AG09309 (cell line): ENCODE measurements at regions not wholly inside any gene's neighbourhood (a gene's known extent, or its start where the extent isn't known, plus 50 kb on each side); places are given as distances from the start of the nearest gene placed in this dataset.
A peak's percentile ranks its signal among the peaks of the same experiment; 100 is the strongest.

Experiments
- DNase-seq: peaks from one replicate; pipeline ENCODE4 v3.0.0-alpha.2; 2010; ENCODE audit warnings: low read depth
- H3K4me3 ChIP-seq: 2 replicates; pipeline ENCODE4 v1.5.1; 2011; ENCODE audit warnings: mild to moderate bottlenecking, low read depth, low read length, moderate library complexity; ENCODE audit not compliant: control insufficient read depth
- CTCF ChIP-seq: IDR thresholded peaks from 2 replicates; pipeline ENCODE4 v1.5.1; 2011; ENCODE audit warnings: mild to moderate bottlenecking, low read depth, low read length, inconsistent platforms; ENCODE audit not compliant: insufficient read depth, control insufficient read depth; ENCODE audit errors: missing control alignments

GRCh38 chr18:48475635-48476549, 62.9 kb upstream of the CTIF start:
- DNase-seq: peak; percentile 61
- TF ChIP-seq CTCF: peak; percentile 82
- H3K4me3 ChIP-seq: no peak overlapping the region

GRCh38 chr18:48473816-48474215, 64.6 kb upstream of the ZBTB7C start:
- DNase-seq: no peak
- no peak for TF ChIP-seq CTCF
- no peak overlapping the region for H3K4me3 ChIP-seq

- no peak for DNase-seq
- no peak overlapping the region for H3K4me3 ChIP-seq
- no peak for TF ChIP-seq CTCF
These were observed 63.4 kb upstream of the ZBTB7C start for GRCh38 chr18:48472610-48473009.

GRCh38 chr18:48470484-48471180, 61.4 kb upstream of the ZBTB7C start:
- no peak for TF ChIP-seq CTCF
- no peak overlapping the region for H3K4me3 ChIP-seq
- no peak for DNase-seq

GRCh38 chr18:48468151-48468550, 59.0 kb upstream of the ZBTB7C start:
- TF ChIP-seq CTCF: no peak
- no peak overlapping the region for H3K4me3 ChIP-seq
- no peak for DNase-seq

- no peak overlapping the region for H3K4me3 ChIP-seq
- no peak for TF ChIP-seq CTCF
- no peak for DNase-seq
These were observed 58.0 kb upstream of the ZBTB7C start for GRCh38 chr18:48467231-48467630.
